ENCODE measurements at regions not wholly inside any gene's neighbourhood (a gene's known extent, or its start where the extent isn't known, plus 50 kb on each side); places are given as distances from the start of the nearest gene placed in this dataset.

- DNase-seq (ENCODE audit: extremely low spot score) = no peak
- ChIA-PET CTCF (no interaction called here), POLR2A (no interaction called here)
- no peak for TF ChIP-seq CTCF (IDR thresholded peaks at IDR 0.05; ENCODE audit: control extremely low read depth, extremely low read depth, low read depth, missing control alignments)
Observed at GRCh38 chr10:8396675-8397074, 342.2 kb downstream of the GATA3 start.

GRCh38 chr10:8398771-8399170, 344.3 kb downstream of the GATA3 start:
- no peak for DNase-seq (ENCODE audit: extremely low spot score)
- TF ChIP-seq CTCF (IDR thresholded peaks at IDR 0.05; ENCODE audit: control extremely low read depth, extremely low read depth, low read depth, missing control alignments) = no peak
- ChIA-PET POLR2A (no interaction called here), CTCF (interaction anchor here (0.9 to 1.6 kb wide), 3 partner anchors 8 to 15 kb away, joined by 3 read pairs; no protein-coding TSS in a partner anchor)

GRCh38 chr10:8400151-8400550, 345.7 kb downstream of the GATA3 start:
- TF ChIP-seq CTCF (IDR thresholded peaks at IDR 0.05; ENCODE audit: control extremely low read depth, extremely low read depth, low read depth, missing control alignments) = no peak
- CTCF ChIA-PET = no interaction called here
- no peak for DNase-seq (ENCODE audit: extremely low spot score)
- POLR2A ChIA-PET = no interaction called here

- no peak for TF ChIP-seq CTCF (IDR thresholded peaks at IDR 0.05; ENCODE audit: control extremely low read depth, extremely low read depth, low read depth, missing control alignments)
- POLR2A ChIA-PET = no interaction called here
- DNase-seq (ENCODE audit: extremely low spot score) = no peak
- CTCF ChIA-PET = interaction anchor here (1.1 kb wide), 1 partner anchor 45 kb away, joined by 3 read pairs; no protein-coding TSS in a partner anchor
Observed at GRCh38 chr10:8400892-8401291, 346.4 kb downstream of the GATA3 start.

GRCh38 chr10:8401531-8401930, 347.0 kb downstream of the GATA3 start:
- ChIA-PET CTCF (interaction anchor here (1.1 to 1.3 kb wide), 3 partner anchors 11 to 44 kb away, joined by 3 to 7 read pairs (median 3); no protein-coding TSS in a partner anchor), POLR2A (no interaction called here)
- no peak for DNase-seq (ENCODE audit: extremely low spot score)
- no peak for TF ChIP-seq CTCF (IDR thresholded peaks at IDR 0.05; ENCODE audit: control extremely low read depth, extremely low read depth, low read depth, missing control alignments)

- DNase-seq (ENCODE audit: extremely low spot score) = no peak
- ChIA-PET POLR2A (no interaction called here), CTCF (interaction anchor here (1.1 to 1.6 kb wide), 5 partner anchors 8 to 33 kb away, joined by 3 to 7 read pairs (median 3); no protein-coding TSS in a partner anchor)
- TF ChIP-seq CTCF (IDR thresholded peaks at IDR 0.05; ENCODE audit: control extremely low read depth, extremely low read depth, low read depth, missing control alignments) = no peak
Observed at GRCh38 chr10:8402576-8402975, 348.1 kb downstream of the GATA3 start.
